Activated CD4-positive, alpha-beta T cell treated with anti-CD3 and anti-CD28 coated beads, Interleukin-2, amount 50 U/mL, for 16 hours (primary cell): ENCODE measurements at regions not wholly inside any gene's neighbourhood (a gene's known extent, or its start where the extent isn't known, plus 50 kb on each side); places are given as distances from the start of the nearest gene placed in this dataset.
"Not testable (repeated sequence)": the region's sequence is repeated elsewhere in the genome, so short reads cannot be mapped to it uniquely, and the experiment has no call there.

ENCODE experiments used
- DNase-seq: peaks from one replicate; pipeline ENCODE4 v3.0.0-alpha.2; 2020

- no peak for DNase-seq
Observed at GRCh38 chr7:45268013-45268412, 110.4 kb downstream of the RAMP3 start.

- DNase-seq, result no peak
Observed at GRCh38 chr7:45269192-45269591, 111.6 kb downstream of the RAMP3 start.

GRCh38 chr7:45278763-45279398, 121.3 kb downstream of the RAMP3 start:
- DNase-seq, result no peak

- DNase-seq, result not testable (repeated sequence)
Observed at GRCh38 chr7:45289611-45290010, 132.0 kb downstream of the RAMP3 start.

- DNase-seq, result no peak
Observed at GRCh38 chr7:45290880-45291279, 133.3 kb downstream of the RAMP3 start.

- DNase-seq, result no peak
Observed at GRCh38 chr7:45292481-45292880, 134.9 kb downstream of the RAMP3 start.

- no peak for DNase-seq
Observed at GRCh38 chr7:45293295-45293942, 135.8 kb downstream of the RAMP3 start.

- DNase-seq, result no peak
Observed at GRCh38 chr7:45294559-45294958, 137.0 kb downstream of the RAMP3 start.

GRCh38 chr7:45295222-45295621, 137.6 kb downstream of the RAMP3 start:
- no peak for DNase-seq

- DNase-seq, result no peak
Observed at GRCh38 chr7:45296748-45297147, 139.2 kb downstream of the RAMP3 start.

- no peak for DNase-seq
Observed at GRCh38 chr7:45306752-45307305, 149.2 kb downstream of the RAMP3 start.

- DNase-seq, result no peak
Observed at GRCh38 chr7:45311597-45311996, 154.0 kb downstream of the RAMP3 start.

- not testable (repeated sequence) for DNase-seq
Observed at GRCh38 chr7:45315512-45315911, 157.9 kb downstream of the RAMP3 start.

GRCh38 chr7:45324683-45325237, 167.2 kb downstream of the RAMP3 start:
- no peak for DNase-seq

- no peak for DNase-seq
Observed at GRCh38 chr7:45325378-45325777, 167.8 kb downstream of the RAMP3 start.

GRCh38 chr7:45328403-45328981, 170.9 kb downstream of the RAMP3 start:
- no peak for DNase-seq

- DNase-seq, result no peak
Observed at GRCh38 chr7:45331563-45331962, 174.0 kb downstream of the RAMP3 start.

- DNase-seq, result not testable (repeated sequence)
Observed at GRCh38 chr7:45335024-45335423, 177.4 kb downstream of the RAMP3 start.

GRCh38 chr7:45342236-45342635, 184.6 kb downstream of the RAMP3 start:
- DNase-seq, result peak; percentile 8

GRCh38 chr7:45343746-45344145, 186.2 kb downstream of the RAMP3 start:
- no peak for DNase-seq

GRCh38 chr7:45347804-45348203, 190.2 kb downstream of the RAMP3 start:
- DNase-seq, result no peak

GRCh38 chr7:45349090-45349489, 191.5 kb downstream of the RAMP3 start:
- no peak for DNase-seq

GRCh38 chr7:45350896-45351295, 193.3 kb downstream of the RAMP3 start:
- no peak for DNase-seq

GRCh38 chr7:45358287-45358686, 200.7 kb downstream of the RAMP3 start:
- no peak for DNase-seq
